Fibroblast of upper back skin (primary cell): ENCODE measurements at regions not wholly inside any gene's neighbourhood (a gene's known extent, or its start where the extent isn't known, plus 50 kb on each side); places are given as distances from the start of the nearest gene placed in this dataset.
"Not testable (repeated sequence)": the region's sequence is repeated elsewhere in the genome, so short reads cannot be mapped to it uniquely, and the experiment has no call there.

ENCODE experiments used
- DNase-seq: peaks from one replicate; pipeline ENCODE4 v3.0.0-alpha.2; 2013

DNA sequence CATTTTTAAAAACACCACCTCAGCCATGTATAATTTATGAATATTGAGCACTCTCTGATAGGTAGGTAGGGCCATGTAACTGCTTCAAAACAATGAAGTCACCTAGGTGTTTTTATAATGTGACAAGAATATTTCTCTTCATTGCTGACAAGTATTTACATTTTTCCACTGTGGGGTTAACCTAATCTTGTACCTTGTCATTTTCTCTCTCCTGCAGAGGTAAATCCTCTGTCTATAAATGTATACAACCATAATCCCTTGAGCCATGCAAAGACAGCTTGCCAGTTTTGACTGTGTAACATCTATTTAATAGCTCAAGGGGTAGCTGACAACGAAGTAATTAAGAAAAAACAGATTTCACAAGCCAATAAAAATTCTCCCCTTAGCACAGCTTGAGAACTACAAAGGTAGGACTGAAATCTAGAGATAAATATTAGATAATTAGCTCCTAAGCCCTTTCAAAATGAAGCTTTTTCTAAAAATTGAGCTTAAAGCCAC lies 137.6 kb upstream of the POGK start:
- DNase-seq: no peak

DNA sequence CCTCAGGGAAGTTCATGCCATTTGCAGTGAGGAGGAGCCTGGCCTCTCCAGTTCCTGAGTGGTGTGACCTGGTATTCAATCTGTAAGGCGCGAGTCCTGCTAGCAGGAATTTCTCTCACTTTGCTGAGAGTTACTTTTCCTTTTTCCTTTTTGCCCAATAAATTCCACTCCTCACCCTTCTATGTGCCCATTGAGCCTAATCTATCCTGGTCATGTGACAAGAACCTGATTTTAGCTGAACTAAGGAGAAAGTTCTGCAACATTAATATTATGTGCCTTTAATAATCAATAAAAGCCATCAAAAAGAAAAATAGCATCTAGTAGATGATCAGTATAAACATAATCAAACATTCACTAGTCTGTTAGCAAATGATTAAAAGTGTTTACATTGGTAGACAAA lies 136.1 kb upstream of the POGK start:
- no peak for DNase-seq

GRCh38 chr1:166703726-166704462 lies 135.4 kb upstream of the POGK start:
- no peak for DNase-seq

DNA sequence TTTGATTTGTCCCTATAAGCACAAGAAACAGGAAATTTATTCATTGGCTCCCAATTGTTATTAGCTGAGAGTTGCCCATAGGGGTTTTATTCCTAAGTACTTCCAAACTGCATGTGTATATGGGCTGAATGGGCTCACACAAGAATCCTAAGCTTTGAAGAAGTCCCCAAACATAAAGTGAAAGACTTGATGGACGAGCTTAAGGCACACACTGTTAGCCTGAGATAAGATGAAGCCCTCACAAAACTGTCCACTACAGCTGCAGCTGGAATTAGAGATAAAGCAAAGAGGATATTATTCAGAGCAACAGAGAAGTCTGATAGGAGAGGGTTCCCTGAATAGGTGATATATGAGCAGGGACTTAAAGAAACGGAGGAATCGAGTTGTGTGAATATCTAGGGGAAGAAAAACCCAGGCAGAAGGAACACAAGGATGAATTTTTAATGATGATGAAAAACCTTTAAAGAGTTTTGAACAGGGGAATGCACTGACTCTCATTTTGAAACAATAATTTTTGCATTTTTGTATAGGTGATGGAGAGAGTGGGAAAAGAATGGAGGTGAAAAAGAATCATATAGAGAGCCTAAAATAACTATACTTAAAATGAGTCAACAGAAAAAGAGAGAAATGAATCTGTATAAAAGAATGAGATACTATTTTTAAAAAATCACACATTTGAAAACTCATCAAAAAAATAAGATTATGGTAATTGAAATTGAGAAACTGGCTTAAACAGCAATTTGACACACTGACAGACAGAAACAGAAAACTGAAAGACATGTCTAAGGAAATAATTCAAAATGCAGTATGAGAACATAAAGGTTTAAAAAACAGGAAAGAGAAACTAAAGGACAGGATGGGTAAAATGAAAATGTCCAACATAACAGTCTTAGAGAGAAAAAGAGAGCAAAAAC lies 133.6 kb upstream of the POGK start:
- no peak for DNase-seq

DNA sequence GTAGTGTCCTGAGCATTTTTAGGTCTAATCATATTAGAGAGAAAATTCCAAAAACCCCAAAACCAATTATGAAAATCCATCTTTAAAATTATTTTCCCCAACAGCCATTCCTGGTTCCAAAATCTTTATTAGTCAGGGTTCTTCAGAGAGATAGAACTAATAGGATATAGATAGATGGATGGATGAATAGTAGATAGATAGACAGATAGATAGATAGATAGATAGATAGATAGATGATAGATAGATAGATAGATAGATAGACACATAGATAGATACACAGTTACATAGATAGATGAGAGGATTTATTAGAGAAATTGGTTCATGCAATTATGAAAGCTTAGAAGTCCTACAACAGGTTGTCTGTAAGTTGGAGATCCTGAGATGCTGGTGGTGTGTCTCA lies 122.7 kb upstream of the POGK start:
- DNase-seq: no peak

- no peak for DNase-seq
These were observed 118.1 kb upstream of the POGK start for GRCh38 chr1:166721145-166721544.

- no peak for DNase-seq
These were observed 108.9 kb upstream of the POGK start for GRCh38 chr1:166730299-166730888.

DNA sequence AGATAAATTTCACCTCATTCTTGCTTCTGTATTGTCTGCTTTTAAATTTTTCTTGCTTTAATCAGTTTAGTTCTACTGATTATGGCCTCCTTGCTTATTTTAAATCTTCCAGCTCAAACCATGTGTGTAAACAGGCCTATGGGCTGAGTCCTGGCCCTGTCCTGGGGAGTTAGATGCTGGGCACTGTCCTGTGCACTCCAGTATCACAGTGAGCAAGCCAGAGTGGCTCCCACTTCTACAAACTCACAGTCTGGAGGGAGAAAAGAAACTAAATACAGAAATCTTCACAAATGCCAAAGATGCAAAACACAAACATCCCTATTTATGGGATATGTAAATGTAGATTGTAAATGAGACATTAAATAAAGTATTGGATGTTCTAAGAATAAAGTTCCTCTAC lies 101.1 kb upstream of the POGK start:
- DNase-seq: no peak

GRCh38 chr1:166738873-166739272 lies 100.4 kb upstream of the POGK start:
- no peak for DNase-seq

- DNase-seq: no peak
These were observed 98.5 kb upstream of the POGK start for GRCh38 chr1:166740668-166741276.

DNA sequence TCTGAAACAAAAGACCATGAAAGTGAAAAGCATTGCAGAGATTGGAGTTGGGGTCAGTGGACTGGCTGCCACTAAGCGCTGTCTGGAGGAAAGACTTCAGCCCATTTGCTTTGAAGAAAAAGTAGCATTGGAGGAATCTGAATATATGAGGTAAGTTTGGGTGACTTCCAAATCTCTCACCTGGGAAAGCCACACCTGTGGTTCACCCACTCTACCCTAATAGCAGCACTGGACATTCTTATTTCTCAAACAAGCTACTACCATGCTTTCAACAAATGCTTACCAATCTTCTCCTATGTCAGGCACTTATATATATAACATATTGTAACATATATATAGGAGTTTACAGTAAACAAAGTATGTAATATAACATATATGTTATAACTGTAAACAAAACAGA lies 76.0 kb upstream of the POGK start:
- no peak for DNase-seq

DNA sequence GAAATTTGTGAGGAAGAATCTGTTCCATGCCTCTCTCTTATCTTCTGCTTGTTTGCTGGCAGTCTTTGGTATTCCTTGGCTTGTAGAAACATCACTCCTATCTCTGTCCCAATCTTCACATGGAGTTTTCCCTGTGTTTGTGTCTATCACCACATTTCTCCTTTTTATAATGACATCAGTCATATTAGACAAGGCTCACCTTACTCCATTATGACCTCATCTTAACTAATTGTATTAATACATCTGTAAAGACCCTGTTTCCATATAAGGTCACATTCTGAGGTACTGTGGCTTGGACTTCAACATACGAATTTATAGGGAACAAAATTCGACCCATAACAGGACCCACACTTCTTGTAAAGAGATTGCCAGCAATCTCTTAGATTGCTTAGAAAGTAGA lies 72.3 kb upstream of the POGK start:
- no peak for DNase-seq

- DNase-seq: not testable (repeated sequence)
These were observed 54.6 kb upstream of the POGK start for GRCh38 chr1:166784646-166785045.

GRCh38 chr1:166785987-166786386 lies 53.3 kb upstream of the POGK start:
- DNase-seq: no peak

- no peak for DNase-seq
These were observed 50.0 kb upstream of the POGK start for GRCh38 chr1:166789286-166789685.
